GM23338 (cell line): ENCODE measurements at regions not wholly inside any gene's neighbourhood (a gene's known extent, or its start where the extent isn't known, plus 50 kb on each side); places are given as distances from the start of the nearest gene placed in this dataset.

Source experiments
- ETS1 ChIP-seq: IDR thresholded peaks from 2 replicates; pipeline ENCODE4 v1.6.1; 2016; ENCODE audit warnings: antibody characterized with exemption
- EZH2 ChIP-seq: fragments of 200-600 bp; sonication (generic); IDR thresholded peaks from one replicate; pipeline ENCODE4 v1.8.0; 2017; ENCODE audit warnings: antibody characterized with exemption, mild to moderate bottlenecking, low read depth; ENCODE audit not compliant: unreplicated experiment
- REST ChIP-seq: IDR thresholded peaks from one replicate; pipeline ENCODE4 v1.6.1; 2018; ENCODE audit warnings: antibody characterized with exemption; ENCODE audit not compliant: unreplicated experiment
- ZNF331 ChIP-seq: fragments of 250-450 bp; sonication (Bioruptor Pico); IDR thresholded peaks from 2 replicates; pipeline ENCODE4 v1.5.0; 2020; ENCODE audit warnings: low read depth, mild to moderate bottlenecking, moderate library complexity
- ZNF462 ChIP-seq: fragments of 250-450 bp; sonication (Bioruptor Pico); IDR thresholded peaks from 2 replicates; pipeline ENCODE4 v1.5.0; 2020; ENCODE audit warnings: mild to moderate bottlenecking, moderate library complexity

GRCh38 chr7:130925136-130925794 lies 191.3 kb upstream of the KLF14 start (continued):
- no peak for TF ChIP-seq ZNF462 (CRISPR knock-in tag)
- no peak for TF ChIP-seq ZNF331 (CRISPR knock-in tag)
- TF ChIP-seq ETS1 = no peak
- no peak for TF ChIP-seq REST
- TF ChIP-seq EZH2 = no peak
